Umbilical cord (tissue), 1 donor: ENCODE measurements at regions not wholly inside any gene's neighbourhood (a gene's known extent, or its start where the extent isn't known, plus 50 kb on each side); places are given as distances from the start of the nearest gene placed in this dataset.
A peak's percentile ranks its signal among the peaks of the same experiment; 100 is the strongest.

ENCODE experiments used
- DNase-seq: peaks from one replicate; pipeline ENCODE4 v3.0.0-alpha.2; 2015; ENCODE audit warnings: low spot score

DNA sequence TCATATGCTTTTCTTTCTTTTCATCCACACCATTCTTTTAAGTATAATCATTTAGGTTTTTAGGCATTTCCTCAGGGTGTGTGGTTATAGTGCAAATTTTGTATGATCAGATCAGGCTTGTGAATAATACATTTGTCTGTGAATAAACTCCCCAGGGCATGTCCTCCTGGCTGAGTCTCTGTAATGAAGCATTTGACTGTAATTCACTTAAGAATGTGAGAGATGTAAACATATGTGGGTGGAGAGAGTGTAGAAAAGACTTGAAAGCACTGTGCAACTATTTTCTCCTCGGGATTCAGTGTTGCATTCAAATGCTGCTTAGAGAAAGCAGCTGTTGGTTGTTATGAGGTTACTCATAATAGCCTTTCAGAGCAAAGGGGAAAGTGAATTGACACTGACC is 996.5 kb downstream of the TUSC7 start:
- DNase-seq, result no peak

DNA sequence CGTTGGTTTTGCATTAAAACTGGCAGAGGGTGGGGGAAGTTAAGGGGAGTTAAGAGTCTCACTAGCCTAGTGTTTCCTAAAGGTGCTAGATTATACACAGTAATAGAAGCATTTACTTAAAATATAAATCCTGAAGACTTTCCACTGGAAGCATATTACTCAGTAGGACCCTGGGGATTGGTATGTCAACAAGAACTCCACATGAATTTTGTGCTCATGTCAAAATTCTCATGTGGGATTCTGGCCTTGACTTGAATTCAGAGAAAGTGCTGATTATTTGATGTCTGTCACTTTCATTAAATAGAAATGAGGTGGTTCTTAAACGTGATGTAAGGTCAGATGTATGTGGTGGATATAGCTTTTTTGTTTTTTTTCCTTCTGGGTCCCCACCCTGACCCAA is 997.2 kb downstream of the TUSC7 start:
- DNase-seq, result no peak

DNA sequence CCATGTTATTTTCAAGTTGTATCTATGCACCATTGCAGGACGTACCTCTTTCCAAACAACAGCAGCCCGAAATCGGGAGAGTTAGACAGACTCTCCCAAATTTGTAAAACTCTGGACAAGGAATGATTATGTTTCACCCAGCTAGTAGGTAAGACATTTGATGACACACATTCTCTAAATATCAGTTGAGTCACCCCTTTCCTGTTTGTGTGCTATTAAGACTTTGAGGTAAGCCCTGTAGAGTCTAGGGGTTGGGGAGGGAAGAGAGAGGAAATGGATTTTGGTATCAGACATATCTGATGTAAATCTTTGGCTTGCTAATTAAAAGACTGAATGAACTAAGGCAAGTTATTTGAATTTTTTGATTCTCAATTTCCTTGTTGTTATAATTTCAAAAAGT is 999.0 kb downstream of the TUSC7 start:
- no peak for DNase-seq

DNA sequence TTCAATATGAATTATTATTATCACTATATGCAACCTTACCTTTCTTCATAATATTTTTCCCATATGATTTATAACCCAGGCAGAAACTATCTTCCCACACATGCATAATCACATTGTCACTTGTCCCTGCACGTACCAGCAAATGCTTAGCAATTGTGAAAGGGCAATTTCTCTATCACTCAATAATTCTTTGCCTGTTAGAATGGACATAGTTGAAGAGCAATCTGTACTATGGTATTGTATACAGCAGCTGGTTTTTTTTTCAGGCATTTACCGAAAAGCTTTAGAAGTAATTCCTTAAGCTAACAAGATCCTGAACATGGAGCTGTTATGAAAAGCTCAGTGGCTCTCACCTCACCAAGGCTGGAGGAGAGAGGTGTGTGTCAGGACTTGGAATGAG is 999.5 kb downstream of the TUSC7 start:
- peak; percentile 20 for DNase-seq

DNA sequence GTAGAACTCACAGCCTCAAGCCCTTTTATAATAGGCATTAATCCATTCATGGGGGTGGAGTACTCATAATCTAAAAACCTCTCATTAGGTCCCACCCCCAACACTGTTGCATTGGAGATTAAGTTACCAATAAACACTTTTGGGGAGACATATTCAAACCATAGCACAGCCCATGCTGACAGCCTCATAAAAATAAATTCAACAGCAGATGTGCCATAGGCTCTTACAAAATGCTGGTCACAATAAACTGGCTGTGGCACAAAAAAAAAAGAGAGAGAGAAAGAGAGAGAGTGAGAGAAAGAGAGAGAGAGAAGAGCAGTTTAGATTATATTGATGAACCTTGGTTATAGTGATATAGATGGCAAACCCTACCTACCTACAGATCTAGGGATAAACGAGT is 1000.9 kb downstream of the TUSC7 start:
- no peak for DNase-seq

DNA sequence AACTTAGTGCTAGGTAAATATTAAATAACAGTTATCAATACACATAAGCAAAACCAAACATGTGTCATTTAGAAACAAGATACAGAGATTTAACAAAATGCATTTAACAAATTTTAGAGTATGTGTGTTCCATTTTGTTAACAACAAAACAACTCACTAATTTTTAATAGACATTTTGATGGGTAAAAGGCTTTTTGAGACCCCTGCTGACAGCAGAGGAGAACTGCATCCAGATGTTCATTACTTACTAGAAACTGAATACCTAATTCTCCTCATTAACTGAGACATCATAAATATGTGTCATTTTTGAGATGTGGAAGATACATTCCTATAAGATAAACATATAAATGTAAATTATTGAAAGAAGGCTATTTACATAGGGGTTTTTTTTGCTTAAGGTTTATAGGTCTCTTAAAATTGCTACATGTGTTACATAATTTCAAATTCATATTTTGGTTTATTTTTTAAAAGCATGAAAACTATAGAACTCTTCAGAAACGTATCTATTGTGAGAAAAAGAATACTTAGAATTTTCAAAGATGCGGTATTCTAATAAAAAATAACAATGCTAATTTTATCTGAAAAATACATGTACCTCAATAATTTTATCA is 1009.8 kb downstream of the TUSC7 start:
- DNase-seq, result no peak

DNA sequence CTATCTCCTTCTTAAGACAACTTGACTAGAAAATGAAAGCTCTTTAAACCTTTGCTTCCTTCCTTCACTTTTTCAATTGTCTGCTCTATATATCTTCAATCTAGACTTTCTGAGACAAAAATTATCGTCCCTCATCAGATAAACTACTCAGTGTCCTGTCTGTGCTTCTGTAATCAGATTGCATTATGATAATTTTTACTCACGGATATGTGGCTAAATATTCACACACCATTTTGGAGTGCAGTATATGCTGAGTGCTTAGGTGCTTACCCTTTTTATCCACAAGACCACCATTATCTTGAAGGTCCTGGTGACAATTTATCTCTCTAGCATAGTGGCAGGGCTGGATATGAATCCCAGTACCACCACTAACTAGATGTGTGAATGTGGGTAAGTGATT is 1012.3 kb downstream of the TUSC7 start:
- no peak for DNase-seq

DNA sequence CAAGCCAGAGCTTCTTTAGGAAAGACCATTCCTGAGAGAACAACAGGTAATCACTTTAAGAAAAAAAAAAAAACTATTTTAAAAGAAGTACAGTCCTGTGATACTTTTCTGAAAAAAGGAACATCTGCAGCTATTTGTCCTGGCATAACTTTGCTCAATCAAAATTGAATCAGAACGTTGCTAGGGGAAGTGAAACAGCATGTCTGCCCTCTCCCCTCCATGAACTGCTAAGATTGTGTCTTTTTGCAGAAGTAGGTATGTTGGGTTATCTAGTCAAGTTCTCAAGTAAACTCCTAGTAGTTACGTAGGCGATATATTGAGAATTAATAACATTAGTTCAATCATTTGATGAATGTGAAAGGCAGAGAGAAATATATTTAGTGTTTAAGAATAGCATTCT is 1013.3 kb downstream of the TUSC7 start:
- DNase-seq, result peak; percentile 31

DNA sequence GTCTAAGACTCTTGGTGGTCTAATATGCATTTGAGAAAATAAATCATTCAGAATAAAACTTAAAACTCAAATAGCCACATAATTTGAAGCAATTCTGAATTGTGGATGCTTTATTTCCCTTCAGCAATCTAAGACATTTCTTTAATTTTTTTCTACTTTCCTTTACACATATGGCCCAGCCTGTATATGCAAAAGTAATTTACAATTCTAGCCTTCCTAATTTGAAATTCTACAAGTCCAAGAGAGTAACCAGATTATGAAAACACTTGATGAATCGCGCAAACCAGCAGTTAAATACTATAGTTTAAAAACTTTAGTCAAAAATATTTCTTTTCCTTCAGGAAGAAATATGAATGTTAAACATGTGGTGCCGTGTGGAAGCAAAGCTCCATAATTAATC is 1014.2 kb downstream of the TUSC7 start:
- no peak for DNase-seq

DNA sequence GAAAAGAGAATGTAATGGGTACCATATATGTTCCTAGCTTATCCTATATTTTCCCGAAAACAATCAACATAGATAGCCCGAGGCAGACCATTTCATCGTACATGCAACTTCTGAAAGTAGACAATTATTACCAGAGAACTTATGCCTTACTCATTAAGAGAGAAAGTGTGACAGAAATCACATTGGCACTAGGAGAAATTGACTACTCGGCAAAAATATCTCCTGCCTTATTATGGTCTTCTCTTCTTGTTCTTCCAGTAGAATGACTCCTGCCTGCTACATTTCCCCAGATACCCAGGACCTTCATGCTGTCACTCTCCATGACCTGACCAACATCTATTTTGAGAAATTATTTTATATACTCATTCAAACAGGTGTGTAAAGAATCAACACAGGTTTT is 1015.7 kb downstream of the TUSC7 start:
- DNase-seq, result no peak

DNA sequence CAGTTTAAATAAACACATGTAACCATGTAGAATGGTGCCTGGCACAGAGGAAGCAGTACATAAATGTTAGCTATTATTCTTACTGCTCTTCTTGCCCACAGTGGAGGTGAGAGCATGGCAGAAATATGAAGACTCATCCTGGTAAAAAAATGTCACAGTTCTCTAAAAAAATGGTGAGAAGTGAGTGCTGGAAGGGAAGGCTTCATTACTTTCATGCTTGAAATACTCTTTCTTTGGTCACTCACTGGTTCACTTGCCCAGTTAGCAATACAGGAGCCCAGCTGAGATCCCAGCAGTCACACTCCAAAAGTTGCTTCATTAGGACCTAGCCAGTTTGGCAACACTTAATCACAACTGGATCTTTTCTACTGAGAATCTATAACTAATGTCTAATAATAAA is 1017.2 kb downstream of the TUSC7 start:
- no peak for DNase-seq

DNA sequence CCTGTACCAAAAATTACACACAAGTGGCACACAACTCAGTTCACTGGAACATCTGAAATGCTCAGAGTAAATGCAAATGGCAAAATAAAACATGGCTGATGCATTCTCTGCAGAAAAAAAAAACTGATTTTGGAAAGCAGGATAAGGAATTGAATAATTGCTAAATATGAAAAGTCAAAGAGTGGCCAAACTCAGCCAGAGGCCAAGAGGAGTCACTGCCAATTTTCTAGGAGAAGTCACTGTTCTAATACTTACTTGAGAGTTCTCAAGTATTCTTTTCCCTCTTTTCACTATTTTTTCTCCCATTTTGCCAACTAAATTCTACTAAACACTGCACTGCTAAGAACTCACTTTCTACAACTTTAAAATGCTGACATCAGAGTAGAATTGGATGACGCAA is 1018.6 kb downstream of the TUSC7 start:
- no peak for DNase-seq

DNA sequence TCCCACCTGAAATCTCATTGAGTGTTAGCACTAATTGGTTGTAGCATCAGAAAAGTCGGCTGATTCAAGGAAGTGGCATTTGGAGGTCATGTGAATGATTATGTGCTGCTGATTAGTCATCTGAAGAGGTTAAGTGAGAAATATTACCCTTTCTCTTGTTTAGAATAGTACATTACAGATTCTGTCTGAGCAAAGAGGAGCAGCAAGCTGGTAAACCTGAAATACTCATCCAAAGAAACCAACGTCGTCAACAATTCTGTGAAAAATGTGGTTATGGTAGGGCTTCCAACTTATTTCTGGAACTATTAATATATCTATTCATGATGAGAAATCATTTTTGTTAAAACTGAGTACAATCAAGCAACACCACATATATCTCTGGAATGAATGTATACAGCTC is 1024.9 kb downstream of the TUSC7 start:
- no peak for DNase-seq

DNA sequence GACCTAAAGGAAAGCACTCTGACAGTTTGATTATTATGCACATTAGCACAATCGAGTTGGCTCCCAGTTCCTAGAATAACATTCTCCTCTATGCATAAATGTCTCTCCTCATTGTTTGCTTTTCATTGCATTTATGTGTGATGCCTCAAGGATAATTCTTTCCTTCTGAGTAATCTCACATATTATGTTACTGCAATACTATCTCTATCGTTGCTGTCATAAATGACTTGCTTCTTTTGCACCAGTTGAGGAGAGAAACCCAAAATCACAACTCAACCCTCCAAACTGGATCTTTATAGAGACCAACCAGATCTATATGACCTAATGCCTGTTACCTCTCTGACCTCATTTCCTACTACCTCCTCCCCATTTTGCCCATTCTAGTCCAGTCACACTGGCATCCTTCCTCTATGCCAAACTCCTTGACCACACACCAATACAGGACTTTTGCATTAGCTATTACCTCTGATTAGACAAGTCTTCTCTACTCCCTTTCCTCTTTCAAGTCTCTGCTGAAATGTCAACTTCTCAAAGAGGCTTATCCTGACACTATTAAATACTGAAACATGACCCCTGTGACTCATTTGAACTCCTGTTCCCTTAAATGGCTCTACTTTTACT is 1026.0 kb downstream of the TUSC7 start:
- DNase-seq, result peak; percentile 21

DNA sequence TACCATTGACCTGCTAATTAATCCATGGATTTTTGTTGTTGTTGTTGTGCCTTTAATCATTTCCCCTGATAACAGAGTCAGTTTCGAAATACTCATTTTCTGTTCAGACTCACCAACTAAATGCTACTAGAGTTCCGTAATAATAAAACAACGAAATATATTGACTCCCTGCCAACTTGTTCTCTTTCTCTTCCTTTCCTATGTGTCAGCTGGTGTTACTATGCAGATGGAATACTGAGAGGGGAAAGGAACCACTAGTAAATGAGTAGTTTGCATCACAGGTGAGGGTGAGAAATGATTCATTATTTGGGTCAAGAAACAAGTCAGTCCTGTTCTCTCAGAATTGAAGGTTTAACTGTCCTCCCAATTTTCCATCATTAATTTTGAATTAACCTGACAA is 1027.3 kb downstream of the TUSC7 start:
- no peak for DNase-seq

DNA sequence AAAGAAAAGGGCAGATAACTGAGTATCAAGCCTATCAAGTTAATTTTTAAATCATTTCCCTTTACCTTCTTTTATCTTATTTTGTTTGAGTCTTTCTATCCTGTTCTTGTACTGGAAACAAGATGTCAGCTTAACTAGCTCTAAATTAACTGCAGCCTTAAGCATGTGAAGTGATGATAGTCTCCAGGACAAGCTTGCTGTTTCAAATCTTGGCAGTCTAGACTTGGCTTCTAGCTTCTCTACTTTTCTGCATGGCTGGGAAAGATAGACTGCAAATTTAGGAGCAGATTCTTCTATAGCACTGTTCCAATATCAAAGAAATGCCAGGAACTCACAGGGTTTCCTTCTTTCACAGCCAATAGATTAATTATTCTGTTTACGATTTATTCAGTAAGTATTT is 1034.4 kb downstream of the TUSC7 start:
- no peak for DNase-seq

DNA sequence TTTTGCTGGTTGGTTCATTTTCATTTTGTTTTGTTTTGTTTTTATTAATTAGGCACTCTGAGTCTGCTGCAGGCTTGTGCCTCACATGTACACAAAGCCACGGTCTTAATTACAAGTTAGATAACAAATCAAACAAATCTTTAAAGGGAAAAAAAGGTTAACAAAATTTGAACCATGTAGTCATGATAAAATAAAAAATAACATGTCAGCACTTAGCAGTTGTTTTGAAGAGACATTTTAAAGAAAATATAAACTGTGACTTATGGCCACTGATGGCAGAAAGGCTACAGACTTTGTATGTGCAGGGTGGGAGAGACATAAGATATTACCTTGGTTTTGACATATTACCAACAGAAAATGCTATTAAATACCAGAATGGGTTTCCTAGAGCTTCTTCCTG is 1035.4 kb downstream of the TUSC7 start:
- DNase-seq, result no peak

DNA sequence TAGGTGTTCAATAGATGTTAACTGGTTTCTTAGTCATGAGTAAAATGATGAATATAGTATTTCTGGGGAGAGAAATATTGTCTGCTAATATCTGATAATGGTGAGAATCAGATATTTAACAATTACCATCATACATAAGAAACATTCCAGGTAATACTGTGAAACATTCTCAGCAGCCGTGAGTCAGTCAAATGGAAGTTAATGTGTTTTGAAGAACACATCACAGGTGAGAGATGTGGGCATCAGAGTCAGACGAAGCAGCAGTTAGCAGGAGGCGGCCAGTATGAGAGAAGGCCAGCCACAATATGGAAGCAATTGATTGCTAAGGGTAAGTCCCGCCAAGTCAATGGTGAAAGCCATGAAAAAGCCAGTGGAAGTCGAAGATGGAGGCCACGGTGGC is 1035.9 kb downstream of the TUSC7 start:
- no peak for DNase-seq

DNA sequence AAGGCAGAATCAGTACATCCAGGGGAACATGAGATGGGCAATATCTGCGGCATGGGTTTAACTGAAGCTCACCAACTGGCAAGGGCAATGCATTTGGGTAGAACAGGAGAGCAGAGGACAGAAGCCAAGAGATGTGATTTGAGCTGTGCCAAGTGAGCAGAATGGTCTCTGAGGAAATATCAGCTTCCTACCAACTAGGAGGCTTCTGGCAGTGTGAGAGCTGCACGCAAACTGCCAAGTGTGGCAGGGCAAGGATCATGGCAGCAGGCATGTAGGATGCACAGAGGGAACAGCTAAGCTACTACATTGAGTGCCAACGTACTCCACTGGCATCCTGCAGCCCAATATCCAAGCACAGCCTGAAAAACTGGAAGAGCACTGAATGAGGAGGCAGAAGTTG is 1036.5 kb downstream of the TUSC7 start:
- DNase-seq, result no peak

DNA sequence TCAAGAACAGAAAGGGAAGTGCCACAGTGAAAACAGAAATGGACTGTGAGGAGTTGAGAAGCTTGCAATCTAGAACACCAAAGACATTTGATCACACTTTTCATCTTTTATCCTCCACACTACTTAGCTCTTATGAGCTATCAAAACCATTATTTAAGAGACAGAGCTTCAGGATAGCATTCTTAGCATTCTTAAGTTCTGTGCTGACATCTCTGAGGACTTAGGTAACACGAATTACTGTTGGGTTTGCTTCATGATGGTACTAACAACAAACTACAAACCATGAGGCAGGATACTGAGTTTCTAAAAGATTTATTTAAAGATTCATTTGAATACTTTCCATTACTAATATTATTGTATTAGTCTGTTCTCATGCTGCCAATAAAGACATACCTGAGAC is 1038.6 kb downstream of the TUSC7 start:
- DNase-seq, result no peak

DNA sequence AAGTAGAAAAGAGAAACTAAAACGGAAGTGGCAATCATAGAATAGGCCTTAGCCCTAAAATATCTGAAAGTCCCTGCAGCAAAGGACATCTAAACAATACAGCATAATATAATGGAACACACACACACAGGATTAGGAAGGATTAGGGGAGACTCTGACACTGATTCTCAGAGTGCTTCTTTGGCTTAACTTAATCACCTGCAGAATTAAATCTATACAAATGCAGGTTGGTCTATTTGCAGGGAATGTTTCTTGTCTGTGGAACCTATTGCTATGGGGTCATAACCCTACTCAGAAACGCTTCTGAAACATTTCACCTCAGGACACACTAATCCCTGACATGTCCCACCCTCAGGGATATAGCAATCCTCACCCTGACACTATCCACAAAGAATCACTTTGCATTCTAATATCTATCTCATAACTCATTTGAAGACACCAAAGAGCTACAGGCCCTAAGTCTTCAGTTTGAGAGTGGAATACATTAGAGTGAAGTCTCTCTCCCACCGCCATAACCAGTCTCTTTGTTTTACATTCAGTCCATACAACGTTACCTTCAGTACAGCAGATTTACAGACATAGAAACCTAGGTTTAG is 1041.2 kb downstream of the TUSC7 start:
- no peak for DNase-seq

DNA sequence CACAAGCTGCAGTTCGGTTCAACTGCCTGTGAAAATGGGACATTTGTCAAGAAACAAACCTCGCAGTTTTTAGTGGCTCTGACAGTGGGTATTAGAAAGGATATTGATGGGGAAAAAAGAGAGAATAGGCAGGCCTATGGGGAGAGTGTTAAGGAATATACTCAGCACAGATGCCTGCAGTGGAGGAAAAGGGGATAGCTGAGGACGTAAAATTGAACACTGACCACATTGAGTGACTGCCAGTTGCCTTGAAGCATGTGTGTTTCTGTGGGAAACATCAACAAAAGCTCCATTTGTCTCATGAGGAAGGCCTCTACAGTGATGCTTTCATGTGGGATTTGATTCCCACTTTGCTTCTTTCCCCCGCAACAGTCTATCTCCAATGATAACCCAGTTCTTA is 1042.1 kb downstream of the TUSC7 start:
- DNase-seq, result no peak

DNA sequence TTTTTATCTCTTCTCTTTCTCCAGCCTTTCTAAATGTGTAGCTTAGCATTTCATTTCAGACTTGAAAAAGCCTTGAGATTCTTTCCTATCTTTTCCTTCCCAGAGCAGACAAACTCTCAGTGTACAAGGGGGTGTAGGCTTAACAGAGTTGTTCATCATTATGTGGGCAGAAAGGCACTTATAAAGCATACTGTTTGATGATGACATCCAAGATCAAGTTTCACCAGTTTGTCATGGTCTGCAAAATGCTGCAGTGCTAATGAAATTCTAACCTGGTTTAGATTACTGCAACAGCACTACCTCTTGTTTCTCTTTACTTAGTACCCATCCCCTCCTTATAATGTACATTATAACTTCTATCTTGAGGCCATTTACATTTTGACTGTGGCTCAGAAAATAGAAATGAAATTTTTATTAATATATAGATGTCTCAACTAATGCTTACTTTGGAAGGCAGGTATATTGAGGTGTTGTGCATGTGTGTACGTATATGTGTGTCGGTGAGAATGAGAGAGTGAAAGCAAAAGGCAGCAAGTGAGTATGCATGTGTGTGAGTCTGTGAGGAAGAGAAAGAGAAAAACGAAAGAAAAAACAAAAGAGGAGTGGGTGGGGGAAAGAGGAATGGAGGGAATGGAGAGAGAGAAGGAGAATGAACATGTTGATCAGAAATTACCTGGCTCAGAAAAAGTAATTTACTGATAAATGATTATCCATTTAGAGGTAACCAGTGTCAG is 1043.6 kb downstream of the TUSC7 start:
- DNase-seq, result peak; percentile 13
